ENCODE measurements at regions not wholly inside any gene's neighbourhood (a gene's known extent, or its start where the extent isn't known, plus 50 kb on each side); places are given as distances from the start of the nearest gene placed in this dataset.

GRCh38 chr18:64791236-64791635 lies 642.3 kb upstream of the LINC00305 start:
- ATAC-seq (no peak), FAIRE-seq (no peak), DNase-seq (ENCODE audit: low read depth in 1 of 2, low spot score in 1 of 2) (no peak)
- Histone ChIP-seq H3K4me3 (no peak overlapping the region), H3K9me3 (no peaks in the 10 kb centered on the region), H3K27ac (no peak overlapping the region), H3K4me2 (no peak overlapping the region), H3K4me1 (no peaks in the 10 kb centered on the region)
- ChIA-PET POLR2A (no interaction called here), CTCF (no interaction called here)
- WGBS (ENCODE audit: missing lambda C conversion rate) = 5% methylated on average over 4 of the region's 4 CpGs
- TF ChIP-seq POLR2A (IDR thresholded peaks at IDR 0.05; ENCODE audit: low read length) = no peak
- TF ChIP-seq HES2 (IDR thresholded peaks at IDR 0.05) = no peak
- TF ChIP-seq FOSL2 (IDR thresholded peaks at IDR 0.05) = no peak
- no peak for TF ChIP-seq FOSL2 (CRISPR knock-in tag; IDR thresholded peaks at IDR 0.05)
- no peak for TF ChIP-seq POLR2AphosphoS2 (conservative IDR thresholded peaks at IDR 0.05; ENCODE audit: low read length)
- TF ChIP-seq HEYL (CRISPR knock-in tag; IDR thresholded peaks at IDR 0.05) = no peak
- TF ChIP-seq TFCP2L1 (CRISPR knock-in tag; IDR thresholded peaks at IDR 0.05) = no peak
- no peak for TF ChIP-seq TP53 (CRISPR knock-in tag; IDR thresholded peaks at IDR 0.05)
- TF ChIP-seq REST (IDR thresholded peaks at IDR 0.05) = no peak
- TF ChIP-seq HMGXB4 (CRISPR knock-in tag; IDR thresholded peaks at IDR 0.05; ENCODE audit: borderline replicate concordance) = no peak
- TF ChIP-seq ZC3H11A (IDR thresholded peaks at IDR 0.05) = no peak
- no peak for TF ChIP-seq MAX (IDR thresholded peaks at IDR 0.05)
- no peak for TF ChIP-seq ELK1 (IDR thresholded peaks at IDR 0.05; ENCODE audit: low read depth, low read length)
- no peak for TF ChIP-seq HDAC2 (IDR thresholded peaks at IDR 0.05)

GRCh38 chr18:64785686-64786085 lies 636.8 kb upstream of the LINC00305 start:
- ChIA-PET POLR2A (no interaction called here), CTCF (no interaction called here)
- Histone ChIP-seq H3K4me3 (no peak overlapping the region), H3K4me2 (no peak overlapping the region), H3K27ac (no peak overlapping the region), H3K4me1 (no peaks in the 10 kb centered on the region), H3K9me3 (no peaks in the 10 kb centered on the region)
- FAIRE-seq (no peak), ATAC-seq (no peak), DNase-seq (ENCODE audit: low read depth in 1 of 2, low spot score in 1 of 2) (no peak)
- TF ChIP-seq REST (IDR thresholded peaks at IDR 0.05) (no peak), KDM5A (IDR thresholded peaks at IDR 0.05) (no peak), FOSL2 (IDR thresholded peaks at IDR 0.05) (no peak), FOSL2 (CRISPR knock-in tag; IDR thresholded peaks at IDR 0.05) (no peak), TFCP2L1 (CRISPR knock-in tag; IDR thresholded peaks at IDR 0.05) (no peak)
- WGBS (ENCODE audit: missing lambda C conversion rate) = 4% methylated on average over 4 of the region's 4 CpGs
